ENCODE measurements at regions not wholly inside any gene's neighbourhood (a gene's known extent, or its start where the extent isn't known, plus 50 kb on each side); places are given as distances from the start of the nearest gene placed in this dataset.
"Not testable (repeated sequence)": the region's sequence is repeated elsewhere in the genome, so short reads cannot be mapped to it uniquely, and the experiment has no call there.

- Mint-ChIP-seq H3K4me1 (no peaks in the 10 kb centered on the region), H3K27ac (no peak overlapping the region), H3K36me3 (peaks cover 5% of the 10 kb centered on the region), H3K4me3 (no peak overlapping the region), H3K9me3 (peaks cover 8% of the 10 kb centered on the region), H3K27me3 (no peaks in the 10 kb centered on the region)
Measured at GRCh38 chr16:87145181-87146176, 171.7 kb downstream of the C16orf95 start.

GRCh38 chr16:87146676-87147075, 170.5 kb downstream of the C16orf95 start:
- peaks cover 5% of the 10 kb centered on the region for H3K36me3 Mint-ChIP-seq
- H3K4me1 Mint-ChIP-seq: no peaks in the 10 kb centered on the region
- H3K27me3 Mint-ChIP-seq: no peaks in the 10 kb centered on the region
- peak overlapping the region; percentile 55 for H3K27ac Mint-ChIP-seq
- peaks cover 8% of the 10 kb centered on the region for H3K9me3 Mint-ChIP-seq
- no peak overlapping the region for H3K4me3 Mint-ChIP-seq

DNA sequence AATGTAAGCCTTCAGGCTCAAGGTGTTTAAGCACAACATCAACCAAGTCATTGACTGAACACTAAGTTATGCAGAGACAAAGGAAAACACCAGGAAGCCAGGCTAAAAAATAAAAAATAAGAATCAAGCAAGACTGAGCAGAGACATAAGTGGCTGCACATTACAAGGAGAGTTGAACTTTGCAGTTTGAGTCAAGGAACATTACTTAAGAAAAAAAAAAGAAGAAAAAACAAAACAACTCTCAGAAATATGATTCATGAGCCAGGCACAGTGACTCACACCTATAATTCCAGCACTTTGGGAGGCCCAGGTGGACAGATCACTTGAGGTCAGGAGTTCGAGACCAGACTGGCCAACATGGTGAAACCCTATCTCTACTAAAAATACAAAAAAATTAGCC, 168.1 kb downstream of the C16orf95 start:
- peaks cover 14% of the 10 kb centered on the region for H3K9me3 Mint-ChIP-seq
- H3K27me3 Mint-ChIP-seq: no peaks in the 10 kb centered on the region
- H3K36me3 Mint-ChIP-seq: peaks cover 5% of the 10 kb centered on the region
- H3K4me1 Mint-ChIP-seq: no peaks in the 10 kb centered on the region
- H3K4me3 Mint-ChIP-seq: no peak overlapping the region
- no peak overlapping the region for H3K27ac Mint-ChIP-seq

GRCh38 chr16:87150262-87150661, 166.9 kb downstream of the C16orf95 start:
- Mint-ChIP-seq H3K9me3 (peaks cover 14% of the 10 kb centered on the region), H3K36me3 (peaks cover 5% of the 10 kb centered on the region), H3K27ac (no peak overlapping the region), H3K4me3 (no peak overlapping the region), H3K4me1 (no peaks in the 10 kb centered on the region), H3K27me3 (no peaks in the 10 kb centered on the region)

DNA sequence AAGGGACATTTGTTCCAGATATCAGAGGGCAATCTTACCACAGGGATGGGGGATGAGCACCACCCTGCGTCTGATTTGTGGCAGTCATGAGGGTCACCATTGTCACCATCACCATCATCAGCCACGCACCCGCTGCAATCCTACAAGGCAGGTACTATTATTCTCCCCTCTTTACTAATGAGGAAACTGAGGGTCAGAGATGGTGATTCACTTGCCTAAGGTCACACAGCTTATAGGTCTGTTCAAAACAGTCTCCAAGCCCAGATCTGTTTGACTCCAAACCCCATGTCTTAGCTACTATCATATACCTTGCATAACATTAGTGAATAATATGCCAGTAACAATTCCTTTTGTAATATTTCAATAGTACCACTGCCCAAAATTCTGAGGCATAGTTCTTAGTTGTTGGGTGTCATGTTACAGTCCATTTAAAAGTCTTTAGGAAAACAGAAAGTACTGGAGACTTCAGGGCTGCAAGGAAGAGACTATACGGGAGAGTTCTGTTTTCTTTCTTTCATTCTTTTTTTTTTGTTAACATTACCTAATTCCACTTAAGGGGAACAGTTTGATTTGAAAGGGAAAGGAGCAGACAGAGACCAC, 166.4 kb downstream of the C16orf95 start:
- no peak overlapping the region for H3K4me3 Mint-ChIP-seq
- peaks cover 5% of the 10 kb centered on the region for H3K36me3 Mint-ChIP-seq
- H3K27ac Mint-ChIP-seq: no peak overlapping the region
- H3K9me3 Mint-ChIP-seq: peaks cover 14% of the 10 kb centered on the region
- no peaks in the 10 kb centered on the region for H3K27me3 Mint-ChIP-seq
- H3K4me1 Mint-ChIP-seq: no peaks in the 10 kb centered on the region

DNA sequence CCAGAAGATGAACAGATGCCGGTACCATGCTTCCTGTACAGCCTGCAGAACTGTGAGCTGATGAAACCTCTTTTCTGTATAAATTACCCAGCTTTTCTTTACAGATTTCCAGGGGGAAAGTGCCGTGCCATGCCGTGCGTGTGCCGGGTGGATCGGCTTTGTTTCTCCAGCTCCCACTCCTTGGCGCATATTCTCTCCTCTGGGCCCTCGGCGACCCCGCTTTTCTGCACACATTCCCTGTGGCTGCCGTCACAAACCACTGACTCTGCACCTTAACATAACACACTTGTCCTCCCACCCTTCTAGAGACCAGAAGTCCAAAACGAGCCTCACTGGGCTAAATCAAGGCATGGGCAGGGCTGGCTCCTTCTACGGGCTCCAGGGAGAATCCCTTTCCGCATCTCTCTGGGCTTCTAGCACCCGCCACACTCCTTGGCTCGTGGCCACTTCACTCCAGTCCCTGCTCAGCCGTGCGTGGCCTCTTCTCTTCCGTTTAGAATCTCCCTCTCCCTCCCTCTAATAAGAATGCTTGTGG, 164.9 kb downstream of the C16orf95 start:
- H3K9me3 Mint-ChIP-seq: peaks cover 14% of the 10 kb centered on the region
- no peak overlapping the region for H3K4me3 Mint-ChIP-seq
- no peak overlapping the region for H3K27ac Mint-ChIP-seq
- H3K36me3 Mint-ChIP-seq: peaks cover 5% of the 10 kb centered on the region
- H3K27me3 Mint-ChIP-seq: no peaks in the 10 kb centered on the region
- H3K4me1 Mint-ChIP-seq: no peaks in the 10 kb centered on the region

GRCh38 chr16:87153326-87153725, 163.9 kb downstream of the C16orf95 start:
- Mint-ChIP-seq H3K27me3 (no peaks in the 10 kb centered on the region), H3K4me3 (no peak overlapping the region), H3K4me1 (no peaks in the 10 kb centered on the region), H3K36me3 (peaks cover 5% of the 10 kb centered on the region), H3K9me3 (peaks cover 13% of the 10 kb centered on the region), H3K27ac (no peak overlapping the region)

DNA sequence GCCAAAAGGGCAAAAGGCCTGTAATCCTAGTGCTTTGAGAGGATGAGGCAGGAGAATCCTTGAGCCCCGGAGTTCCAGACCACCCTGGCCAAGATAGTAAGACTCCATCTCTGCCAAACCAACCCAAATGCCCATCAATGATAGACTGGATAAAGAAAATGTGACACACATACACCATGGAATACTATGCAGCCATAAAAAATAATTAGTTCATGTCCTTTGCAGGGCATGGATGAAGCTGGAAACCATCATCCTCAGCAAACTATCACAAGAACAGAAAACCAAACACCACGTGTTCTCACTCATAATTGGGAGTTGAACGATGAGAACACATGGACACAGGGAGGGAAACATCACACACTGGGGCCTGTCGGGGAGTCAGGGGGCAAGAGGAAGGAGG, 161.9 kb downstream of the C16orf95 start:
- not testable (repeated sequence) for H3K36me3 Mint-ChIP-seq, H3K27me3 Mint-ChIP-seq, H3K9me3 Mint-ChIP-seq, H3K27ac Mint-ChIP-seq, H3K4me3 Mint-ChIP-seq, H3K4me1 Mint-ChIP-seq

GRCh38 chr16:87156195-87156594, 161.0 kb downstream of the C16orf95 start:
- H3K9me3 Mint-ChIP-seq: peaks cover 5% of the 10 kb centered on the region
- no peaks in the 10 kb centered on the region for H3K4me1 Mint-ChIP-seq
- H3K4me3 Mint-ChIP-seq: no peak overlapping the region

DNA sequence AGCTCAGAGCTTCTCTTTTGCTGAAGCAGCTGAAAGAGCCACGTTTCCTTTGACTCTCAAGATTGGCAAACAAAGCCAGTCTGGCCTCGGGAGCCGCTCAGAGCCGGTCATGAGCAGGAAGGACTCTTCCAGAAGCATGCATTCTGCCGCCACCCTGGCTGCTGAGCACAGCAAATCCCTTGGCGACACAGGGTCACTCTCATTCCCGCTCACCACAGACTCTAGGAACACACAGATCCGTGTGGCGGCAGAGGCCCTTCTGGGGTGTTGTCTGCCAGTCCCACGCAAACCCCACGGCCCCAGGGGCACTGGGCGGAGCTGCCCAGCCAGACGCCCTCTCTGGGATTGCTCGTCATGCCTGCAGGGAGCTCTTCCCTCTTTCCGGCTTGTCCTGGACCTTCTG, 157.0 kb downstream of the C16orf95 start:
- no peaks in the 10 kb centered on the region for H3K4me1 Mint-ChIP-seq
- peaks cover 1% of the 10 kb centered on the region for H3K27me3 Mint-ChIP-seq
- H3K36me3 Mint-ChIP-seq: no peaks in the 10 kb centered on the region
- H3K4me3 Mint-ChIP-seq: no peak overlapping the region
- H3K27ac Mint-ChIP-seq: peak overlapping the region; percentile 6
- H3K9me3 Mint-ChIP-seq: no peaks in the 10 kb centered on the region

More at GRCh38 chr16:87156195-87156594, 161.0 kb downstream of the C16orf95 start:
- no peaks in the 10 kb centered on the region for H3K36me3 Mint-ChIP-seq
- no peak overlapping the region for H3K27ac Mint-ChIP-seq
- H3K27me3 Mint-ChIP-seq: peaks cover 1% of the 10 kb centered on the region

- Mint-ChIP-seq H3K9me3 (no peaks in the 10 kb centered on the region), H3K4me1 (no peaks in the 10 kb centered on the region), H3K27ac (no peak overlapping the region)
Measured at GRCh38 chr16:87160701-87161337, 156.4 kb downstream of the C16orf95 start.

DNA sequence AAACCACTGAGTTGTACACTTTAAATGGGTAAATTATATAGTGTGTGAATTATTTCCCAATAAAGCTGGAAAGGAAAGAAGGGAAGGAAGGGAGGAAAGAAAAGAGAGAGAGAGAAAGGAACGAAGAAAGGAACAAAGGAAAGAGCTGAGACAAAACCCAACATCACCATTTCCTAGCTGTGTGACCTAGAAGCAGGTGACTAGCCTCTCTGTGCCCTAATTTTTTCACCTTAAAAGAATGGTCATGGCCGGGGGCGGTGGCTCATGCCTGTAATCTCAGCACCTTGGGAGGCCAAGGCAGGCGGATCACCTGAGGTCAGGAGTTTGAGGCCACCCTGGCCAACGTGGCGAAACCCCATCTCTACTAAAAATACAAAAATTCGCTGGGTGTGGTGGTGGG, 155.8 kb downstream of the C16orf95 start:
- H3K4me1 Mint-ChIP-seq, H3K27ac Mint-ChIP-seq, H3K36me3 Mint-ChIP-seq, H3K4me3 Mint-ChIP-seq, H3K9me3 Mint-ChIP-seq, H3K27me3 Mint-ChIP-seq: not testable (repeated sequence)

More at GRCh38 chr16:87160701-87161337, 156.4 kb downstream of the C16orf95 start:
- Mint-ChIP-seq H3K36me3 (no peaks in the 10 kb centered on the region), H3K4me3 (no peak overlapping the region), H3K27me3 (peaks cover 1% of the 10 kb centered on the region)

GRCh38 chr16:87161822-87162676, 155.1 kb downstream of the C16orf95 start:
- H3K36me3 Mint-ChIP-seq: no peaks in the 10 kb centered on the region
- H3K4me1 Mint-ChIP-seq: no peaks in the 10 kb centered on the region
- no peak overlapping the region for H3K4me3 Mint-ChIP-seq
- H3K9me3 Mint-ChIP-seq: no peaks in the 10 kb centered on the region
- peaks cover 1% of the 10 kb centered on the region for H3K27me3 Mint-ChIP-seq
- peak overlapping the region; percentile 24 for H3K27ac Mint-ChIP-seq

DNA sequence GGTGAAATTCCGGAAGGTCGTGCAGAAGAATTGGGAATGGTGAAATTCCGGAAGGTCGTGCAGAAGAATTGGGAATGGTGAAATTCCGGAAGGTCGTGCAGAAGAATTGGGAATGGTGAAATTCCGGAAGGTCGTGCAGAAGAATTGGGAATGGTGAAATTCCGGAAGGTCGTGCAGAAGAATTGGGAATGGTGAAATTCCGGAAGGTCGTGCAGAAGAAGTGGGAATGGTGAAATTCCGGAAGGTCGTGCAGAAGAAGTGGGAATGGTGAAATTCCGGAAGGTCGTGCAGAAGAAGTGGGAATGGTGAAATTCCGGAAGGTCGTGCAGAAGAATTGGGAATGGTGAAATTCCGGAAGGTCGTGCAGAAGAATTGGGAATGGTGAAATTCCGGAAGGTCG, 154.4 kb downstream of the C16orf95 start:
- not testable (repeated sequence) for H3K4me1 Mint-ChIP-seq, H3K9me3 Mint-ChIP-seq, H3K4me3 Mint-ChIP-seq, H3K27ac Mint-ChIP-seq, H3K36me3 Mint-ChIP-seq, H3K27me3 Mint-ChIP-seq

DNA sequence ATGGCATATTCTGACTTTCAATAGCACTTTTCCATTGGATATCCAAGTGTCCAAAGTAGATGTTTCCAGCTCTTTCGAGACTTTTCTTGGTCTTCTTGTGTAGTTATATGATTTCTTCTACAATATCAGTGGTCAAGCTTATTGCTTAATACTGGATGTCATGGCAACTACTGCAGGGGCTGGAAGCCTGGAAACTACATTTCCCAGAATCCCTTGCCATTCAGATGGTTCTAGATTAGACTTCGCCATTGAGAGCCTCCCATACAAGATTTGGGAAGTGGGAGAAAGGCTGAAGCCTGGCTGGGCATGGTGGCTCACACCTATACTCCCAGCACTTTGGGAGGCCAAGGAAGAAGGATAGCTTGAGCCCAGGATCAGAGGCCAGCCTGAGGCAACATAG, 153.6 kb downstream of the C16orf95 start:
- Mint-ChIP-seq H3K4me3 (no peak overlapping the region), H3K27me3 (peaks cover 1% of the 10 kb centered on the region), H3K9me3 (no peaks in the 10 kb centered on the region), H3K36me3 (peaks cover 2% of the 10 kb centered on the region), H3K27ac (no peak overlapping the region), H3K4me1 (no peaks in the 10 kb centered on the region)

All from activated naive CD4-positive, alpha-beta T cell treated with anti-CD3 and anti-CD28 coated beads, Interleukin-2, amount 50 U/mL, for 24 hours (primary cell).